OCI-LY7 (cell line): ENCODE measurements at regions not wholly inside any gene's neighbourhood (a gene's known extent, or its start where the extent isn't known, plus 50 kb on each side); places are given as distances from the start of the nearest gene placed in this dataset.

Source experiments
- CTCF ChIP-seq: fragments of 200-600 bp; sonication (generic); conservative IDR thresholded peaks from 2 replicates; pipeline ENCODE4 v1.5.1; 2014; ENCODE audit warnings: mild to moderate bottlenecking, antibody characterized with exemption, low read length, moderate library complexity, mixed read lengths
- EZH2phosphoT487 ChIP-seq: fragments of 200-600 bp; sonication (generic); IDR thresholded peaks from 2 replicates; pipeline ENCODE4 v1.6.1; 2018; ENCODE audit warnings: low read depth, borderline replicate concordance, mild to moderate bottlenecking, mixed run types, antibody characterized with exemption, low read length, moderate library complexity, mixed read lengths

DNA sequence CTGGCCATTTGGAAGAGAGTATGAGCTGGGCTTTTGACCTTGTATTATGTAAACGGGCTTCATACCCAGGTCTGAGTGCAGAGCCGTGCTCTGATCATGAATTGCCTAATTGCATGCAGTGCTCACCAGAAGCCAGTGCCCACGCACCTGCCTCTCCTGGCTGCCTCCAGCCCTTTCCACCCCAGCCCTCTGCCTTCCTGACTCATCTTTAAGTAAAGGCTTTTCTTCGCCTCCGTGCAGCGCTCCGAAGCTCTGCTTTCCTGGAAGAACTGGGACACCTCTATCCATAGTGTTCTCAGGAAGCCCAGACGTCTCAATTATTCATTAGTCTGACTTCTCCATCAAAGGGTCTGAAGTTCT, 413.7 kb downstream of the PTPRU start:
- no peak for TF ChIP-seq CTCF
- TF ChIP-seq EZH2phosphoT487, result no peak
